ENCODE measurements at regions not wholly inside any gene's neighbourhood (a gene's known extent, or its start where the extent isn't known, plus 50 kb on each side); places are given as distances from the start of the nearest gene placed in this dataset.
"Not testable (repeated sequence)": the region's sequence is repeated elsewhere in the genome, so short reads cannot be mapped to it uniquely, and the experiment has no call there.

GRCh38 chr3:61444782-61445181 is 116.6 kb upstream of the PTPRG start:
- no peak for DNase-seq (ENCODE audit: low spot score)

- DNase-seq (ENCODE audit: low spot score) = no peak
Observed at GRCh38 chr3:61445924-61446323, 115.4 kb upstream of the PTPRG start.

- no peak for DNase-seq (ENCODE audit: low spot score)
Observed at GRCh38 chr3:61446341-61446740, 115.0 kb upstream of the PTPRG start.

- no peak for DNase-seq (ENCODE audit: low spot score)
Observed at GRCh38 chr3:61448378-61448777, 113.0 kb upstream of the PTPRG start.

- DNase-seq (ENCODE audit: low spot score) = no peak
Observed at GRCh38 chr3:61449327-61450040, 111.9 kb upstream of the PTPRG start.

- DNase-seq (ENCODE audit: low spot score) = no peak
Observed at GRCh38 chr3:61450866-61451265, 110.5 kb upstream of the PTPRG start.

GRCh38 chr3:61451841-61452240 is 109.5 kb upstream of the PTPRG start:
- no peak for DNase-seq (ENCODE audit: low spot score)

- no peak for DNase-seq (ENCODE audit: low spot score)
Observed at GRCh38 chr3:61452535-61453090, 108.8 kb upstream of the PTPRG start.

GRCh38 chr3:61454006-61454585 is 107.3 kb upstream of the PTPRG start:
- no peak for DNase-seq (ENCODE audit: low spot score)

- no peak for DNase-seq (ENCODE audit: low spot score)
Observed at GRCh38 chr3:61454801-61455200, 106.6 kb upstream of the PTPRG start.

GRCh38 chr3:61460636-61461035 is 100.7 kb upstream of the PTPRG start:
- DNase-seq (ENCODE audit: low spot score) = no peak

- no peak for DNase-seq (ENCODE audit: low spot score)
Observed at GRCh38 chr3:61463191-61463590, 98.2 kb upstream of the PTPRG start.

- DNase-seq (ENCODE audit: low spot score) = no peak
Observed at GRCh38 chr3:61464518-61465140, 96.7 kb upstream of the PTPRG start.

GRCh38 chr3:61466357-61466756 is 95.0 kb upstream of the PTPRG start:
- DNase-seq (ENCODE audit: low spot score) = no peak

GRCh38 chr3:61483997-61484396 is 77.4 kb upstream of the PTPRG start:
- no peak for DNase-seq (ENCODE audit: low spot score)

GRCh38 chr3:61493339-61493738 is 68.0 kb upstream of the PTPRG start:
- DNase-seq (ENCODE audit: low spot score) = no peak

GRCh38 chr3:61494309-61494708 is 67.1 kb upstream of the PTPRG start:
- not testable (repeated sequence) for DNase-seq (ENCODE audit: low spot score)

- DNase-seq (ENCODE audit: low spot score) = no peak
Observed at GRCh38 chr3:61497463-61497862, 63.9 kb upstream of the PTPRG start.

GRCh38 chr3:61505197-61505596 is 56.2 kb upstream of the PTPRG start:
- DNase-seq (ENCODE audit: low spot score) = no peak

- DNase-seq (ENCODE audit: low spot score) = no peak
Observed at GRCh38 chr3:61507946-61508345, 53.4 kb upstream of the PTPRG start.

Data from HuH-7.5 (cell line).